Adrenal gland (tissue), 9 donors: ENCODE measurements at regions not wholly inside any gene's neighbourhood (a gene's known extent, or its start where the extent isn't known, plus 50 kb on each side); places are given as distances from the start of the nearest gene placed in this dataset.

Experiments
- DNase-seq, 7 donors: peaks; one replicate each; pipeline ENCODE4 v3.0.0-alpha.2; 2019 to 2020
- H3K27ac ChIP-seq, 5 donors: fragments of 200-600 bp; sonication (generic) in 4 of 5; 1 replicate in 3 of 5; 2 replicates in 2 of 5; pipeline versions ENCODE4 v1.5.1 to v1.8.0; 2016 to 2020; ENCODE audit warnings: mild to moderate bottlenecking in 1 of 5
- H3K27me3 ChIP-seq: fragments of 200-600 bp; 2 replicates; pipeline ENCODE4 v1.8.0; 2021
- H3K36me3 ChIP-seq, 2 donors: fragments of 200-600 bp; replicated peaks in 1 of 2; 1 replicate in 1 of 2; 2 replicates in 1 of 2; pipeline versions ENCODE4 v1.5.1 to v1.8.0; 2018 to 2022
- H3K4me1 ChIP-seq, 2 donors: fragments of 200-600 bp; replicated peaks in 1 of 2; 1 replicate in 1 of 2; 2 replicates in 1 of 2; pipeline versions ENCODE4 v1.5.1 to v1.8.0; 2018 to 2021
- H3K4me3 ChIP-seq, 4 donors: fragments of 200-600 bp; sonication (generic) in 3 of 4; one replicate each; pipeline ENCODE4 v1.5.1; 2016 to 2018
- H3K9me3 ChIP-seq, 3 donors: fragments of 200-600 bp; sonication (generic) in 1 of 3; replicated peaks in 1 of 3; 1 replicate in 2 of 3; 2 replicates in 1 of 3; pipeline versions ENCODE4 v1.5.1 to v1.8.0; 2016 to 2021
- CTCF ChIP-seq, 6 experiments: fragments of 450-650 bp in 4 of 6; fragments of 200-600 bp in 2 of 6; sonication (generic) in 1 of 6; IDR thresholded peaks; 1 replicate in 5 of 6; 2 replicates in 1 of 6; pipeline versions ENCODE4 v1.5.1 to v1.8.0; 2016 to 2021; ENCODE audit warnings: antibody characterized with exemption in 6 of 6, mild to moderate bottlenecking in 2 of 6, moderate library complexity in 1 of 6
- POLR2A ChIP-seq, 2 donors: fragments of 450-650 bp; IDR thresholded peaks; one replicate each; pipeline ENCODE4 v1.6.1; 2017; ENCODE audit warnings: antibody characterized with exemption in 2 of 2, mild to moderate bottlenecking in 2 of 2, moderate library complexity in 1 of 2
- WGBS, 4 donors: extraction: QIAGEN DNeasy Blood & Tissue Kit in 2 of 4; methylation state at CpG; one replicate each; pipeline versions ENCODE4 v1.1.5 to v1.1.7; 2013 to 2017; 5-methylcytosine and 5-hydroxymethylcytosine counted together
- intact Hi-C, 2 donors: fragments of 100-400 bp; cut with DNase I; formaldehyde crosslinking; loops; one replicate each; pipeline versions ENCODE4 v1.14.1 to v1.15.0; 2022 to 2023
- donor health status: healthy with polysubstance abuse.
- donor health status: Bipolar disorder and iron deficiency.
- donor health status: DM: yes; HTN: yes; CAD: no.
- donor health status: DM: no; HTN: no; CAD: no.
- donor health status: DM: no; HTN: no; CAD: no.

GRCh38 chr1:29672416-29673227 lies 436.3 kb downstream of the PTPRU start:
- H3K36me3 ChIP-seq = no peaks in the 10 kb centered on the region
- intact Hi-C loops = no loop called here
- TF ChIP-seq POLR2A (IDR thresholded peaks at IDR 0.05) (no peak), CTCF (IDR thresholded peaks at IDR 0.05) (no peak)

GRCh38 chr1:29671446-29672356 lies 435.4 kb downstream of the PTPRU start:
- Histone ChIP-seq H3K36me3 (no peaks in the 10 kb centered on the region), H3K27me3 (no peaks in the 10 kb centered on the region), H3K9me3 (no peaks in the 10 kb centered on the region), H3K4me1 (no peaks in the 10 kb centered on the region), H3K27ac (no peak overlapping the region), H3K4me3 (no peak overlapping the region)
- peak in 1 of 7 donors; percentile 20 for DNase-seq
- WGBS, 4 donors = 77 to 83% (median 79%) methylated on average over 9 to 14 of the region's 14 CpGs
- TF ChIP-seq CTCF (IDR thresholded peaks at IDR 0.05) = no peak
- TF ChIP-seq POLR2A (IDR thresholded peaks at IDR 0.05) = no peak
- intact Hi-C loops = no loop called here

More at GRCh38 chr1:29672416-29673227, 436.3 kb downstream of the PTPRU start:
- H3K4me3 ChIP-seq = no peak overlapping the region
- H3K27ac ChIP-seq = no peak overlapping the region
- H3K9me3 ChIP-seq = no peaks in the 10 kb centered on the region
- 77 to 91% (median 87%) methylated on average over 4 to 10 of the region's 10 CpGs for WGBS, 4 donors
- no peaks in the 10 kb centered on the region for H3K4me1 ChIP-seq
- H3K27me3 ChIP-seq = no peaks in the 10 kb centered on the region
- peak in 1 of 7 donors; percentile 15 for DNase-seq

- no peak for TF ChIP-seq CTCF (IDR thresholded peaks at IDR 0.05)
- no peak for TF ChIP-seq POLR2A (IDR thresholded peaks at IDR 0.05)
- no peaks in the 10 kb centered on the region for H3K4me1 ChIP-seq
- peak in 1 of 7 donors; percentile 28 for DNase-seq
- no peaks in the 10 kb centered on the region for H3K27me3 ChIP-seq
- WGBS, 4 donors = 73 to 97% (median 93%) methylated on average over 4 to 7 of the region's 7 CpGs
- no peaks in the 10 kb centered on the region for H3K36me3 ChIP-seq
- H3K27ac ChIP-seq = no peak overlapping the region
- H3K4me3 ChIP-seq = no peak overlapping the region
- H3K9me3 ChIP-seq = no peaks in the 10 kb centered on the region
- intact Hi-C loops = no loop called here
These were observed 434.4 kb downstream of the PTPRU start for GRCh38 chr1:29670752-29671151.

- Histone ChIP-seq H3K27ac (no peak overlapping the region), H3K9me3 (no peaks in the 10 kb centered on the region), H3K4me1 (no peaks in the 10 kb centered on the region), H3K4me3 (no peak overlapping the region), H3K27me3 (no peaks in the 10 kb centered on the region), H3K36me3 (no peaks in the 10 kb centered on the region)
- DNase-seq = peak in 1 of 7 donors; percentile 6
- 65 to 74% (median 70%) methylated on average over 2 to 3 of the region's 3 CpGs for WGBS, 4 donors
- TF ChIP-seq POLR2A (IDR thresholded peaks at IDR 0.05) (no peak), CTCF (IDR thresholded peaks at IDR 0.05) (no peak)
- intact Hi-C loops = no loop called here
These were observed 433.6 kb downstream of the PTPRU start for GRCh38 chr1:29669912-29670311.
